H54 (cell line): ENCODE measurements at regions not wholly inside any gene's neighbourhood (a gene's known extent, or its start where the extent isn't known, plus 50 kb on each side); places are given as distances from the start of the nearest gene placed in this dataset.

Experiments
- DNase-seq: peaks from one replicate; pipeline ENCODE4 v3.0.0; 2011; ENCODE audit warnings: low spot score, mixed read lengths; ENCODE audit not compliant: insufficient read length
- FAIRE-seq: peaks from 3 replicates; lab custom pipeline; 2011; peaks lifted over from hg19 to GRCh38; lab: Jason Lieb, UNC
- POLR2A ChIP-seq: IDR thresholded peaks from 2 replicates; pipeline ENCODE4 v1.6.1; 2011; ENCODE audit warnings: low read depth, mild to moderate bottlenecking, low read length

- no peak for FAIRE-seq
- TF ChIP-seq POLR2A = no peak
- DNase-seq = no peak
Observed at GRCh38 chr19:32104850-32105235, 240.6 kb upstream of the ZNF507 start.

DNA sequence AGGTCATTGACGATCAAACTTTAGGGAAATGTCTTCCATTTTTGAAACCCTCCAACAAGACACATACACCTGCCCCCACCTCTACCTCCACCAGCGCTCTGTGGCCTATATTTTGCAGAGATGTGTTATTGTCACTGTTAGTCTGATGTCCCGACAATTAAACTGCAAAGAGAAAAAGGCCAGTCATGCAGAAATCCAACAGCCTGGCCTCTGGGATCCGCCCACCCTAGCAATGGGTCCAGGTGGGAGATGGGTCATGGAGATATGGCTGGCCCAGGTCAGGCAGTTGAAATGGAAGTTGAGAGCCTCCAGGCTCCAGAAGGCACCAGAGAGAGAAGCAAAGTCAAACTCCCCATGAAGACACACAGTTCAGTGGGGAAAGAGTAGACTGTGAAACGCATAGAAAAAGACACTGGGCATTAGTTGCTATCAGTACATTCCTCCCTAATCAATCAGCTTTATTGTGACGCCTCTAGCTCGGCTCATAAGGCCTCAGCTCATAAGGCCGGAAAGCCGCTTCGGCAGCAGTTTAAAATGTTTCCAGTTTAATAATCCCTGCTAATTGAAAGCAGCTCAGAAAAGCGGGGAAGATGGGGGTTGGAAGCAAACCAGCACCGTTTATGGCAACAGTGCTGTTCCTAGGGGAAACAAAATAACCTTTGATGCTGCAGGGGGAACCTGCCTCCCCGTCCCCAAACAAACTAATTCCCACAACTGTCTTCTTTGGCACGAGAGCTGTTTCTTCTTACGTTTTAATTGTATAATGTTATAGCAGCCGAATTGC is 239.7 kb upstream of the ZNF507 start:
- TF ChIP-seq POLR2A = no peak
- no peak for FAIRE-seq
- DNase-seq = no peak

DNA sequence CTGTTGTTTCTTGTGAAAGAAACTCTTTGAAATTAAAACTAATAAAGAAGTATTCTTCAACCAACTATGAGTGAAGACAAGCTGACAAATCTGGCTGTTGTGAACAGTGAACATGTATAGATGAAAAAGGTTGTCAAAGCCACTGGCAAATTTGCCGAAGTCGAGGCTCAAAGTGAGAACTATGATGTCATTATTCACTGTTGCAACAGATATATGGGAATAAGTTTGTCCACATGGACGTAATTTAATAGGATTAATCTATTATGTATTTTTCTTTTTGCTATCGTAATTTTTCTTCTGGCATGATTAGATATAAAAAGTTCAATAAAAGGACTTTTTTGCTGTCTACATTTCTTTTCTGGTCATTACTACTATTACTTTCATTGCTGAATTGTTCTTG is 223.2 kb upstream of the ZNF507 start:
- no peak for FAIRE-seq
- no peak for TF ChIP-seq POLR2A
- DNase-seq = no peak

DNA sequence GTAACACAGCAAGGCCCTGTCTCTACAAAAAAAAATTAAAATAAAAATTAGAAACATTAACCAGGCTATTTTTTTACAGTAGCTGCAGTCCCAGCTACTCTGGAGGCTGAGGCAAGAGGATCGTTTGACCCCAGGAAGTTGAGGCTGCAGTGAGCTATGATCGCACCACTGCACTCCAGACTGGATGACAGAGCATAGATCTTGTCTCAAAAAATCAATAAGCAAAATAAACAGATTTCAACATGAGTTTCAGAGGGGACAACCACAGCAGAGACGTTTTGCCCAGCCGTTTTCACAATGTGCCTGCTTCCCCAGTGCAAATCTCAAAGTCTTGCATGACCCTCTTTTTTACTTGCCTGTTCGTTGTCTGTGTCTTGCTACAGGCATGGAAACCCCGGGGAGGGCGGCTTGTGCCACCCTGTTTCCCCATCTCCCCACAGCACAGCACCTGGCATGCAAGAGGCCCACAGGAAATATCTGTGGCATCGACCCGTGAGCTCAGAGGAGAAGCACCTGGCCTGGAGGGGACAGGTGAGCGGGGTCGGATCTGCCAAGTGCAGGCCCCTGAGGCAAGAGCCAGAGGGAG is 222.0 kb upstream of the ZNF507 start:
- no peak for DNase-seq
- no peak for FAIRE-seq
- no peak for TF ChIP-seq POLR2A

DNA sequence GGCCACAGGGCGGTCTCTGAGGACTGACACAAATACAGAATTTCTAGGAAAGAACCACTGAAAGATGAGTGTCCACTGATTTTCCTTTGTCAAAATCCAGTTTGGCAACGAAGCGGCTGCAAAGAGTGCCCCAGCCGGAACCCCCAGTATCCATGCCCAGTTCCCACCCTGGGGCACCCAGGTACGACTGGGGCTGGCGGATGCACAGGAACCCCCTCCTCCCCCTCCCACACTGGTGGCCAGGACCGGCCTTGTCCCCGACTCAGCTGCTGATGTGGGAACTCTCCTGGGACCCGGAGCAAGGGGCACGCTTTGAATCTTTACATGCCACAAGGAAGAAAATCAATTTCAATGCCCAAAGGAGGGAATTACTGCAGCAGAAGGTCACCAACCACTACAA is 220.8 kb upstream of the ZNF507 start:
- no peak for TF ChIP-seq POLR2A
- DNase-seq (no peak), FAIRE-seq (no peak)

- no peak for DNase-seq
- no peak for TF ChIP-seq POLR2A
- FAIRE-seq = no peak
Observed at GRCh38 chr19:32129141-32129540, 216.3 kb upstream of the ZNF507 start.

- FAIRE-seq (no peak), DNase-seq (no peak)
- no peak for TF ChIP-seq POLR2A
Observed at GRCh38 chr19:32130332-32130731, 215.1 kb upstream of the ZNF507 start.

GRCh38 chr19:32131005-32131404 is 214.4 kb upstream of the ZNF507 start:
- no peak for TF ChIP-seq POLR2A
- DNase-seq (no peak), FAIRE-seq (no peak)

DNA sequence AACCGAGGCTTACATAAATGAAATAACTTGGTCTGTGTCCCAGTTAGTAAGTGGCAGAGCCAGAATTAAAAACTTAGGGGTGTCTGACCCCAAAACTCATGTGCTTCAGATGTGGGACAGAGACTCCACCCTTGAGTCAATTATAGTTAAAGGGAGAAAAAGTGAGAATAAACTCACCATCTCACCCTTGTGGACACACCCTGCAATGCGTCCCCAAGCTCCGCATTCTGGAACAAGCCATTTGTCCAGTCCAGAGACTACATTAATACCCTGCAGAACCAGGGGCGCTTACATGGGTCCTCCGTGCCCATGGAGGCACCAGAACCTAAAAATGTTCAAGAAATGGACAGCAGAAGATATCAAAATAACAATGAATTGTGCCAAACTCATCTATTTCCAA is 207.0 kb upstream of the ZNF507 start:
- DNase-seq (no peak), FAIRE-seq (no peak)
- TF ChIP-seq POLR2A = no peak

DNA sequence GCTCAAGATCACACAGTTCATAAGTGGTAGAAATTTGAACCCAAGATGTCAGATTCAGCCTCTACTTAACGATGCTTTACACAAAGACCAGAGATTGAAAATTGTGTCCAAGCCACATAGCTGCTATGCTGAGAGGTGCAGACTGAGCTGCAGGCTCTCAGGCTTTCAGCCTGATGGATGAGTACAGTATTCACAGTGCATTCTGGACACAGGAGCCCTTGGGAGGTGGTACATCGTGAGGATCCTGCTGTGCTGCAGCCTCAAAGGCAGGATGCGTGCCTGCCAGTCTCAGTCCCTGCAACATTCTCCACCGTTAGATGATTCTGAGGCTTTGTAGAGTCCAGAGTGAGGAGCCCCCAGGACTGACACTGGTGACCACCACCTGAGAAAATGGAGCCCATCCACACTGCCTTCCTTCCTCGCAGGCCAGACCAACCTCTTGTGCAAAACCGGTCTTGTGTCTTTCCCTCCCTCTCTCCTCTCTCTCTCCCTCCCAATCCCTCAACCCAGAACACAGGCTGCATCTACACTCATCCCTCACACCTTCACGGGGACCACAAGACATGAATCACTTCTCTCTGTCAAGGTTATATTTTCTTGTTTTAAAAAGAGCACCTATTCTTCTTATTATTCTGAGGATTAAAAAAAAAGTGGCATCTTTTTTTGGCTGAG is 203.4 kb upstream of the ZNF507 start:
- FAIRE-seq (no peak), DNase-seq (no peak)
- no peak for TF ChIP-seq POLR2A

DNA sequence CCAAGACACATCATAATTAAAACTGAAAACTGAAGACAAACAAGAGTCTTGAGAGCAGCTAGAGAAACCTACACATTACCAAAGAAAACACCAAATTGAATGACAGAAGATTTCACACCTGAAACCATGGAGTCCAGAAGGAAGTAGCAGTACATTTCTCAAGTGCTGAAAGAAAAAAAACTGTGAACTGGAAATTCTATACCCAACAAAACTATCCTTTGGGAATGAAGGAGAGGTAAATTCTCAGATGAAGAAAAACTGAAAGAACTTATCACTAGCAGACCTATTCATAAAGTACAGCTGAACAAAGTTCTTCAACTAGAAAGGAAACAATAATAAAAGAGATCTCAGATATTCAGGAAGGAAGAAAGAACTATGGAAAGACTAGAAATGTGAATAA is 198.7 kb upstream of the ZNF507 start:
- no peak for FAIRE-seq
- DNase-seq = no peak
- no peak for TF ChIP-seq POLR2A

DNA sequence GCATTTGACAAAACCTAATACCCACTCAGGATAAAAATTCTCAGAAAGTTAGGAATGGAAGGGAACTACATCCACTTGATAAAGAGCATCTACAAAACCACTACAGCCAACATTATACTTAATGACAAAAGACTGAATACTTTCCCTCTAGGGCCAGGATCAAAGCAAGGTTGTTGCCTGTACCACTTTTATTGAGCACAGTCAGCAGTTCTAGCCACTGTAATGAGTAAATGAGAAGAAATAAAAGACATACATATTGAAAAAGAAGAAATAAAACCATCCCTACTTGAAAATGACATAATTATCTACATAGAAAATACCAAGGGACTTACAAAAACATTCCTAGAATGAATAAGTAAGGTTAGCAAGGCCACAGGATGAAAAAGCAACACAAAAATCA is 194.8 kb upstream of the ZNF507 start:
- TF ChIP-seq POLR2A = no peak
- no peak for FAIRE-seq
- no peak for DNase-seq

DNA sequence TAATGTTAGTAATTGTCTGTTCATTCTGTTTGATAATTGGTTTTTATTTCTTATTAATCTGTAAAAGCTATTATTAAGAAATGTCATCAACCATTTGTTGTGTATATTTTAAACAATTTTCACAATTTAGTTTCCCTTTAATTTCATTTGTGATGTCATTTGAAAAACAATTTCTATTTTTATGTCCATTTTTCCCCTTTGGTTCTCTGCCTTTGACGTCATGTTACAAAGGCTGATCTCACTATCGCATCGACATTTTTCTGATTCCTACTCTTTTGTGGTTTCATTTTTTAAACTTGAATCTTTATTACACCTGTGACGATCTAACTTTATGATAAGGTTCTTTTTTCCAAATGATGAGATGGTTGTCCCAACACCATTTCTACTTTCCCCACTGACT is 191.0 kb upstream of the ZNF507 start:
- FAIRE-seq = no peak
- no peak for TF ChIP-seq POLR2A

GRCh38 chr19:32164384-32164992 is 180.9 kb upstream of the ZNF507 start:
- FAIRE-seq (no peak), DNase-seq (no peak)
- no peak for TF ChIP-seq POLR2A

More for the DNA sequence above, 191.0 kb upstream of the ZNF507 start:
- DNase-seq = no peak

- no peak for FAIRE-seq
Observed at GRCh38 chr19:32165141-32165540, 180.3 kb upstream of the ZNF507 start.

More at GRCh38 chr19:32165141-32165540, 180.3 kb upstream of the ZNF507 start:
- no peak for TF ChIP-seq POLR2A
- no peak for DNase-seq
